HCEC 1CT (cell line): ENCODE measurements at regions not wholly inside any gene's neighbourhood (a gene's known extent, or its start where the extent isn't known, plus 50 kb on each side); places are given as distances from the start of the nearest gene placed in this dataset.
A peak's percentile ranks its signal among the peaks of the same experiment; 100 is the strongest.
"Not testable (repeated sequence)": the region's sequence is repeated elsewhere in the genome, so short reads cannot be mapped to it uniquely, and the experiment has no call there.

Source experiments
- DNase-seq: peaks from one replicate; pipeline ENCODE4 v3.0.0-alpha.2; 2017

DNA sequence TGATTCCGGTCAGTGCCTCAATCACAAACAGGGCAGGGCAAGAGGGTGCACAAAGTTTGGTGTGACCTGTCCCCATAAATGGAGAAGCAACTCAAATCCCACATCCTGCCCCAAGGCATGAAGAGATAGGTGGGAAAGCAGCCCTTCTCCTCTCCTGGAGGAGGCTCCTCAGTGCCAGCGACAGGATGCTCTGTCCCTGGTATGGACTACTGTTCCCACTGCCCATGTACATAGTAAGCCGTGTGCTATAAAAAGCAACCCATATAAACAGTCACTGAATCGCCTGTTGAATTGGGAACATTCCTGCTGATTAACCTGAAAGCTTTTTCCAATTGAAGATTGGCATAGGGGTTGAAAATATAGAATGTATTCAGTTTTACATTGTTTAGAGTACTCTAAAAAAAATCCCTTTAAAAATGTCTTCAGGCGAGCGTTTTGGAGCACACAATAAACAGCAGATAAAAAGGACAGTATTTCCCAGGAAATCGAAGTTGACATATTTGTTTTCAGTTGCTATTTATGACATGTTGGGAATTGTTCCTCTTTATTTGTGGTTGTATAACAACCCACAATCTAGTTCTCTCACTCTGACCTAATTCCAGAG, 513.9 kb downstream of the DIRAS2 start:
- DNase-seq = no peak

GRCh38 chr9:90129446-90129845, 513.2 kb downstream of the DIRAS2 start:
- DNase-seq = no peak

DNA sequence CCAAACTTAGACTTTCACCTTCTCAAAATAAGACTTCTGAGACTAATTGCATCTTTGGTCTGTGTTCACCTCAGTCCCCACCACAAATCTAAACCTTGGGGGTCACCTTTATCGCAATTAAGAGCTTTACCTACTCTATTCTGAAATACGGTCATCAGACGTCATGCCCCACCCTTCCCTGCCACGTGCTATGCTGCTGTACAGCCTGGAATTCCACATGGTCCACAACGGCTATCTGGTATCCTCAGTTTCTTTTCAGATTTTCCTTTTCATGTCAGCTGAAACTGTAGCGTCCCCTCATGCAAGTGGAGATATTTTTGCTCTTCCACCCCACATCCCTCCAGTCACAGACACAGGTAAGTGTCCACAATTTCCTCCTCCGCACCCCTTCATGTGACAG, 511.1 kb downstream of the DIRAS2 start:
- no peak for DNase-seq

DNA sequence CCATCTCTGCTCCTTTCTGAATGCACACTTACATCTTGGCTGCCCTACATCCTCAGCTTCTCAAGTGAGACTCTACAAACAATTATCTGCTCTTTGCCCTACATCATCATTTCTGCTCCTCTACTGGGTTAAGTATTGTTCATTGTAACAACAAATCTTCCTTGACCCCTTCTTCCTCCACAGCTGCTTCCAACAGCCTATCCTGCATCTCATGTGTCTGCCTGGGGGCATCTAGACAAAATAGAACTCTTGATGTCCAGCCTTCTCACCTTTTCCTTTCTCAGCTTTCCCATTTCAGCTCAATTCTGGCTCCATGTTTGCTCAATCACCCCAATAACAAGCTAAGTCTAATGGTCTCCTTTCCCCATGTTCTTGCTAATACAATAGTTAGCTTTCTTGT, 509.8 kb downstream of the DIRAS2 start:
- no peak for DNase-seq

DNA sequence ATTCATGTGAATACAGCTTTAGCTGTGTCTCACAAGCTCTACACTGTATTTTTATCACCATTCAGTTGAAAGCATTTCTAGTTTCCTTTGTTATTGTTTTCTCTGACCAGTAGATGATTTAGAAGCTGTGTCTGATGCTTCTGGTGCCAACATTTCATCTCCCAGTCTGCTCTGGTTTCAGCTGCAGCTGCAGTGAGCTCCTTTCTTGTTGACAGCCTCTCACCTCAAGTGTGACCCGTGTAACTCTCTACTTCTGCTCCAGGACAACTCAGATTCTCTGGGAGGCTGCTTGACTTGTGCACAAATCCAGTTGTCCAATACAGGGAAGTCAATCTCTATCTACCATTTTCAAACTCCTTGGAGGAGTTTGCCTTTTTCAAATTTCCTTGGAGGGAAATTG, 504.8 kb downstream of the DIRAS2 start:
- DNase-seq = no peak

GRCh38 chr9:90140131-90140818, 502.3 kb downstream of the DIRAS2 start:
- no peak for DNase-seq

- DNase-seq = peak; percentile 9
These were observed 500.9 kb downstream of the DIRAS2 start for GRCh38 chr9:90141723-90142122.

DNA sequence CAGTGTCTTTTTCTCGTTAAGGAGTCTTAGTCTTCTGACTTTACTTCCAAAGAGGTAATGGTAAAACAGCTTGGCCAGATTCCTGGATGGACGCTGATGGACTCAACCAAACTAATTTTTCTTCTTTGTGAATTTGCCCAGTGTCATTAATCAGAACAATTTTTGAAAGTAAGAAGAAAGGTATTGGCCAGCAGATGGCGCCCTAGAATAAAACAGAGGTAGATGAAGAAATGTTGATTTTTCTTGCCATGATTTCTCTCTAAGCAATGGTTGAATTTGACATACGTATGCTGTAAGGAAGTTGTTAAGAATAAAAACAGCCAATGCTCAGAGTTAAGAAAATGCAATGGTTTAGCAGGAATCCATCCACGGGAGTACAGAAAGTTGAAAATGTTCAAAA, 500.0 kb downstream of the DIRAS2 start:
- peak; percentile 3 for DNase-seq

DNA sequence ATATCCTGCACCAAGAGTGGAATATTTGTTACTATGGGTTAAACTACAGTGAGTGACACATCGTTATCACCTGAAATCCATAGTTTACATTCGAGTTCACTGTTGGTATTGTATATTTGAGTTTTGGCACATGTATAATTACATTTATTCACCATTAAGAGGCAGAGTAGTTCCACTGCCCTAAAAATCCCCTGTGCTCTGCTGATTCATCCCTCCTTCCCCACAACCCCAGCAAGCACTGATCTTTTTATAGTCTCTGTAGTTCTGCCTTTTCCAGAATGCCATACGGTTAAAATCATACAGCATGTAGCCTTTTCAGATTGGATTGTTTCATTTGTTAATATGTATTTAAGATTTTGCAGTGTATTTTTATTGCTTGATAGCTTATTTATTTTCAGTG, 495.2 kb downstream of the DIRAS2 start:
- no peak for DNase-seq

DNA sequence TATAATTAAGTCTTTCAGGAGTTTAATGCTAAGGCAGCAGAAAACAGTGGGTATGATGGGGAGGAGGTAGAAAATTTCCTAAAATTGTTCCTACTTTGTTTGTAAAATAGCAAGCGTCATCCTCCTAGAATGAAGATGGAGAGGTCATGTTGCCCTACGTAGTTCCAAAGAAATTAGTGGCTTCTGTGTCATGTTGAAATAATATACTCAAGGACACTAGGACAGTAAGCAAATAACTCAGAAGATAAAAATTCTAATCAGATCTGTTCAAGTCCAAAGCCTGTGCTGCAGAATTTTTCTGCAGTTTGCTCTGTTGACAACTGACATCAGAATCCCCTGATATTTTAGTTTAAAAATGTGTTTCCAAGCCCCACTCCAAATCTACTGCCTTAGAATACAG, 486.3 kb downstream of the DIRAS2 start:
- no peak for DNase-seq

GRCh38 chr9:90162326-90162725, 480.3 kb downstream of the DIRAS2 start:
- no peak for DNase-seq

GRCh38 chr9:90162819-90163218, 479.8 kb downstream of the DIRAS2 start:
- DNase-seq = no peak

DNA sequence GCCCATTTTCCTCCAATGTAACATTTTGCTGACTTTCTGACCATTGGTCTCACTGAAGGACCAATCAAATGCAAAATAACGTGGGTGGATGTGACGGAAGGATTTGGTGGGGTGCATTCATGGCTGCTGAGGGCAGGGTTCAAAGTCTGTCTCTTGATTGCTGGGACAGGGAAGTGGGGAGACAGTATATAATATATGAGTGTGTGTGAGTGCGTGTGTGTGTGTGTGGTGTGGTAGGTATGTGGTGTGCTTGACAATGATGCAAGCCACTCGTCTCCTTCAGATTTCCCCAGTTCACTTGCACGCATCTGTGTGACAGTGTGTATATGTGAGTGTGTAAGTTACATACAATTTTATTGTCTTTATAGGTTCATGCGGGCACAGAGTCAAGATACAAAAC, 477.3 kb downstream of the DIRAS2 start:
- DNase-seq = no peak

GRCh38 chr9:90166374-90166773, 476.2 kb downstream of the DIRAS2 start:
- DNase-seq = not testable (repeated sequence)

DNA sequence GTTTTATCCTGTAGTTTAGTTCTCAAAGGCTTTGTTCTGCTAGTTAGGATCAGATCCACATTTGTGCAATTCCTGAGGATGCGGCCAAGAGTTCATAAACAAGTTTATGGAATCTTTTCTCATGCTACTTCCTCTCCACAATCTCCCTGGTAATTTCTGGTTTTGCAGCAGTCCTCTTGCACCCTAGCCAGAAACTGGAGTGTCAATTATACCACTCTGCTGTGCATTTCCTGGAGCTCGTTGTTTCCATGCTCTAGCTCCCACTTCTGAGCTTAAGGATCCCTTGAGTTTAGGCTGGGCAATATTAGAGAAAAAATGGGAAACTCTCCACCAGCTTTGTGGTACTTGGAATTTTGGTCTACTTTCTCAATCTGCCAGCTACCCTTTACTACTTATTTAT, 474.7 kb downstream of the DIRAS2 start:
- DNase-seq = no peak

GRCh38 chr9:90169490-90169889, 473.1 kb downstream of the DIRAS2 start:
- no peak for DNase-seq

GRCh38 chr9:90173935-90174334, 468.7 kb downstream of the DIRAS2 start:
- not testable (repeated sequence) for DNase-seq

DNA sequence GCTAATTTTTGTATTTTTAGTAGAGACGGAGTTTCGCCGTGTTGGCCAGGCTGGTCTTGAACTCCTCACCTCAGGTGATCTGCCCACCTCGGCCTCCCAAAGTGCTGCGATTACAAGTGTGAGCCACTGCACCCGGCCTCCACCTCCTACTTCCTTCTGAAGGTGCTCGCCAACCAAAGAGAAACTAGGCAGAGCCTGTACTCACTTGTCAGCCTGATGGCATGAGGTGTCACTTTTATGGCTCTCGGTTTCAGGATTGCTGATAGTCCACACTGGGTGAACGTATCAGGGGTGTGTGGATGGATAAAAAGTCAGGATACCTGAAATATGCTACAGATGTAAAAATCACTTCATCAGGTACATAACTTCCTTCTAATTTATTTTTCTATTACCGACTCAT, 468.3 kb downstream of the DIRAS2 start:
- DNase-seq = not testable (repeated sequence)

- DNase-seq = no peak
These were observed 467.4 kb downstream of the DIRAS2 start for GRCh38 chr9:90175257-90175656.

- no peak for DNase-seq
These were observed 466.8 kb downstream of the DIRAS2 start for GRCh38 chr9:90175865-90176264.

- DNase-seq = no peak
These were observed 465.7 kb downstream of the DIRAS2 start for GRCh38 chr9:90176901-90177300.

DNA sequence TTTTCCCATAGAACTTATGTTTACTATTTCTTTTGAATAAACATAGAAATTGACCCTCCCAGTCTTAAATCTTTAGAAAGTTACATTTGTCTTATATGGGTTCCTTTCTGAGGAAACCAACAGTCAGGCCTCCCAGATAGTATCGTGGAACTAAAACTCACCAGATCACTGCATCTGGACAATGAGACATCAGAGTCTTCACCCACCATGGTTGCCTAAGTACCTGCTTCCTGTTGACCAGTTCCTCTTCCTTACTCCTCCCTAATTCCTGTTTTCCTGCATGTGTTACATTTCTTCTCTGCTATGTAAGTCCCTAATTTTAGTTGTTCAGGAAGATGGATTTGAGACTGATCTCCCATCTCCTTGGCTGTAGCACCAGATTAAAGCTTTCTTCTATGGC, 462.2 kb downstream of the DIRAS2 start:
- no peak for DNase-seq

DNA sequence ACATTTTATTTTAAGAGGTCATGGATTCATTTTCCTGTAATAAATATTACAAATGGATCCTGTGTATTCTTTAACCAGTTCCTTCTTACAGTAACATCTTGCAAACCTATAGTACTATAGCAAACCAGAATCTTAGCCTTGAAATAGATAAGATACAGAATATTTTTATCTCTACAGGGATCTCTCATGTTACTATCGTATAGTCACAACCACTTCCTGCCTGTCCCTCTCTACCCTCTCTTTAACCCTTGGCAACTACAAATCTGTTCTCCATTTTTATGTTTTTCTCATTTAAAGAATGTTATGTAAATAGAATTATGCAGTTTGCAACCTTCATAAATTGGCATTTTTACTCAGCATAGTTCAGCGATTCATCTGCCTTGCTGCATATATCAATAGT, 454.0 kb downstream of the DIRAS2 start:
- DNase-seq = no peak

DNA sequence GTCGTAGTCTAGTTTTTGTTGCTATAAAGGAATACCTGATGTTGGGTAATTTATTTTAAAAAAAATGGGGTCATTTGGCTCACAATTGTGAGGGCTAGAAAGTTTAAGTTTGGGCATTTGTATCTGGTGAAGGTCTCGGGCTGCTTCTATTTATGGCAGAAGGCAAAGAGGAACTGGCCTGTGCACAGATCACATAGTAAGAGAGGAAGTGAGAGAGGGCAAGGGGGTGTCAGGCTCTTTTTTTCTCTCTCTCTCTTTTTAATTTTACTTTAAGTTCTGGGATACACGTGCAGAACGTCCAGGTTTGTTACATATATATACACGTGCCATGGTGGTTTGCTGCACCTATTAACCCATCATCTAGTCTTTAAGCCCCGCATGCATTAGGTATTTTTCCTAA, 453.3 kb downstream of the DIRAS2 start:
- DNase-seq = no peak

DNA sequence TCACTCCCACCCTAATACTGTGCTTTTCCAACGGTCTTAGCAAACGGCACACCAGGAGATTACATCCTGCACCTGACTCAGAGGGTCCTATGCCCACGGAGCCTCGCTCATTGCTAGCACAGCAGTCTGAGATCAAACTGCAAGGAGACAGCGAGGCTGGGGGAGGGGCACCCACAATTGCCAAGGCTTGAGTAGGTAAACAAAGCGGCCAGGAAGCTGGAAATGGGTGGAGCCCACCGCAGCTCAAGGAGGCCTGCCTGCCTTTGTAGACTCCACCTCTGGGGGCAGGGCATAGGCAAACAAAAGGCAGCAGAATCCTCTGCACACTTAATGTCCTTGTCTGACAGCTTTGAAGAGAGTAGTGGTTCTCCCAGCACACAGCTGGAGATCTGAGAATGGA, 450.2 kb downstream of the DIRAS2 start:
- DNase-seq = not testable (repeated sequence)
